ENCODE measurements at regions not wholly inside any gene's neighbourhood (a gene's known extent, or its start where the extent isn't known, plus 50 kb on each side); places are given as distances from the start of the nearest gene placed in this dataset.
"Not testable (repeated sequence)": the region's sequence is repeated elsewhere in the genome, so short reads cannot be mapped to it uniquely, and the experiment has no call there.

- H3K27me3 Mint-ChIP-seq (ENCODE audit: low read depth) = no peaks in the 10 kb centered on the region
- no peaks in the 10 kb centered on the region for H3K36me3 Mint-ChIP-seq (ENCODE audit: low read depth)
- H3K27ac Mint-ChIP-seq (ENCODE audit: unreplicated experiment) = no peak overlapping the region
- no peak for DNase-seq (ENCODE audit: low read depth, low spot score)
- peaks cover 5% of the 10 kb centered on the region for H3K4me1 Mint-ChIP-seq
- no peak overlapping the region for H3K4me3 Mint-ChIP-seq
- no peak for TF ChIP-seq CTCF (conservative IDR thresholded peaks at IDR 0.05)
- H3K9me3 Mint-ChIP-seq = no peaks in the 10 kb centered on the region
Observed at GRCh38 chr2:223176970-223177369, 125.0 kb downstream of the KCNE4 start.

GRCh38 chr2:223180463-223180862, 128.5 kb downstream of the KCNE4 start:
- Mint-ChIP-seq H3K27me3 (ENCODE audit: low read depth) (no peaks in the 10 kb centered on the region), H3K9me3 (no peaks in the 10 kb centered on the region), H3K27ac (ENCODE audit: unreplicated experiment) (no peak overlapping the region), H3K4me3 (no peak overlapping the region), H3K36me3 (ENCODE audit: low read depth) (no peaks in the 10 kb centered on the region), H3K4me1 (peaks cover 5% of the 10 kb centered on the region)
- no peak for TF ChIP-seq CTCF (conservative IDR thresholded peaks at IDR 0.05)
- DNase-seq (ENCODE audit: low read depth, low spot score) = no peak

GRCh38 chr2:223181561-223181960, 129.6 kb downstream of the KCNE4 start:
- no peaks in the 10 kb centered on the region for H3K27me3 Mint-ChIP-seq (ENCODE audit: low read depth)
- peaks cover 5% of the 10 kb centered on the region for H3K4me1 Mint-ChIP-seq
- no peak for DNase-seq (ENCODE audit: low read depth, low spot score)
- no peak overlapping the region for H3K4me3 Mint-ChIP-seq
- no peaks in the 10 kb centered on the region for H3K9me3 Mint-ChIP-seq
- H3K36me3 Mint-ChIP-seq (ENCODE audit: low read depth) = no peaks in the 10 kb centered on the region
- TF ChIP-seq CTCF (conservative IDR thresholded peaks at IDR 0.05) = no peak
- no peak overlapping the region for H3K27ac Mint-ChIP-seq (ENCODE audit: unreplicated experiment)

- Mint-ChIP-seq H3K36me3 (ENCODE audit: low read depth) (no peaks in the 10 kb centered on the region), H3K4me1 (peaks cover 5% of the 10 kb centered on the region), H3K27ac (ENCODE audit: unreplicated experiment) (no peak overlapping the region), H3K9me3 (no peaks in the 10 kb centered on the region), H3K4me3 (no peak overlapping the region), H3K27me3 (ENCODE audit: low read depth) (no peaks in the 10 kb centered on the region)
- TF ChIP-seq CTCF (conservative IDR thresholded peaks at IDR 0.05) = no peak
- DNase-seq (ENCODE audit: low read depth, low spot score) = no peak
Observed at GRCh38 chr2:223182356-223182755, 130.4 kb downstream of the KCNE4 start.

GRCh38 chr2:223185638-223186037, 133.6 kb downstream of the KCNE4 start:
- no peak overlapping the region for H3K27ac Mint-ChIP-seq (ENCODE audit: unreplicated experiment)
- TF ChIP-seq CTCF (conservative IDR thresholded peaks at IDR 0.05) = no peak
- no peaks in the 10 kb centered on the region for H3K27me3 Mint-ChIP-seq (ENCODE audit: low read depth)
- H3K4me1 Mint-ChIP-seq = no peaks in the 10 kb centered on the region
- no peaks in the 10 kb centered on the region for H3K9me3 Mint-ChIP-seq
- H3K36me3 Mint-ChIP-seq (ENCODE audit: low read depth) = no peaks in the 10 kb centered on the region
- no peak for DNase-seq (ENCODE audit: low read depth, low spot score)
- no peak overlapping the region for H3K4me3 Mint-ChIP-seq

- no peaks in the 10 kb centered on the region for H3K27me3 Mint-ChIP-seq (ENCODE audit: low read depth)
- H3K27ac Mint-ChIP-seq (ENCODE audit: unreplicated experiment) = no peak overlapping the region
- H3K4me3 Mint-ChIP-seq = no peak overlapping the region
- no peaks in the 10 kb centered on the region for H3K9me3 Mint-ChIP-seq
- H3K36me3 Mint-ChIP-seq (ENCODE audit: low read depth) = no peaks in the 10 kb centered on the region
- no peak for TF ChIP-seq CTCF (conservative IDR thresholded peaks at IDR 0.05)
- H3K4me1 Mint-ChIP-seq = no peaks in the 10 kb centered on the region
- no peak for DNase-seq (ENCODE audit: low read depth, low spot score)
Observed at GRCh38 chr2:223187256-223187655, 135.3 kb downstream of the KCNE4 start.

- H3K27ac Mint-ChIP-seq (ENCODE audit: unreplicated experiment); H3K27me3 Mint-ChIP-seq (ENCODE audit: low read depth); DNase-seq (ENCODE audit: low read depth, low spot score): not testable (repeated sequence)
Observed at GRCh38 chr2:223190561-223191206, 138.7 kb downstream of the KCNE4 start.

More at GRCh38 chr2:223190561-223191206, 138.7 kb downstream of the KCNE4 start:
- H3K4me1 Mint-ChIP-seq; H3K4me3 Mint-ChIP-seq; H3K36me3 Mint-ChIP-seq (ENCODE audit: low read depth); H3K9me3 Mint-ChIP-seq: not testable (repeated sequence)

Data from neural crest cell (in vitro differentiated cells).